Stromal cell of bone marrow (primary cell): ENCODE measurements at regions not wholly inside any gene's neighbourhood (a gene's known extent, or its start where the extent isn't known, plus 50 kb on each side); places are given as distances from the start of the nearest gene placed in this dataset.
A peak's percentile ranks its signal among the peaks of the same experiment; 100 is the strongest.

Experiments used
- DNase-seq: peaks from one replicate; pipeline ENCODE4 v3.0.0-alpha.2; 2012; ENCODE audit warnings: low read depth

DNA sequence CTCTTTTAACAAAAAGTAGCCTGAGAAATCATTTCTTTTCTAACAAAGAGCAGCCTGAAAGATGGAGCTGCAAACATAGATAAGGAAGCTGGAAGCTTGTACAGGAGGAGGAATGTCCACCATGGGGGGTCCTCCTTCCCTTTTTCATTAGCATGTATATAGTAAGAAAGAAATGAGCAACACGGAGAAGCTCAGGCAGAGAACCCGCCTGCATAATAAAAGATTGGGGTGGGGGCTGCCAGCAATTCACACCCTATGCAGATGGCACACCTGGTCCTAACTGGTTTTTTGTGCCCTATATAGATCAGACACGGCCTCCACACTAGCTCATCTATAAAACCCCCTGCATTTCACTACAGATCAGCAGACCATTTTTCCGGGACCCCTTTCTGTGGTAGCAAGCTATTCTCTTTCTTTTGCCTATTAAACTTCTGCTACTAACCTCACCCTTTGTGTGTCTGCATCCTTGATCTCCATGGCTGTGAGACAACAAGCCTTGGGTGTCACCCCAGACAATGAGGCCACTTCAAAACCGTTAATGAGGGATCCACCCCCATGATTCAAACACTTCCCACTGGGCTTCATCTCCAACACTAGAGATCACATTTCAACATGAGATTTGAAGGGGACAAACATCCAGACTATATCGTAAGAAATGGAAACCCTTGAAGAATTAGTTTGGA, 167.5 kb upstream of the FREM2 start:
- no peak for DNase-seq

DNA sequence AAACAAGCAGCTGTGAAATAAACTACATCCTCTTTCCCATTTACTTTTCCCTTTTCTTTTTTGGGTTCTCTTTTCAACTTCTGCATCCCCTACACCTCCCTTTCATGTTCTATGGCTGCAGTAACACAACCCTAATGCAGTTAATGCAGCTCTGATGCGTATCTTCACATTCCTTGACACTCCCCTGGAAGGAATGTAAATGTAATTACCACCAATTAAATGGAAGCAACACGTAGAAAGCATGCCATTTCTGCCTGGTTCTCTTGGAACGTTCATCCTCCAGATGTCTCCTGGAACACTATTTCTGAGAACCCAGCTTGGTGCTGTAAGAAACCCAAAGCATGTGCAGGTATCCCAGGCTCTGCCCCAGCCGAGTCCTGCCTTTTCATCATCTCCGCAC, 166.8 kb upstream of the FREM2 start:
- DNase-seq = no peak

GRCh38 chr13:38527140-38527539, 159.7 kb upstream of the FREM2 start:
- no peak for DNase-seq

- no peak for DNase-seq
Measured at GRCh38 chr13:38528986-38529385, 157.9 kb upstream of the FREM2 start.

- peak; percentile 5 for DNase-seq
Measured at GRCh38 chr13:38530492-38530891, 156.4 kb upstream of the FREM2 start.

DNA sequence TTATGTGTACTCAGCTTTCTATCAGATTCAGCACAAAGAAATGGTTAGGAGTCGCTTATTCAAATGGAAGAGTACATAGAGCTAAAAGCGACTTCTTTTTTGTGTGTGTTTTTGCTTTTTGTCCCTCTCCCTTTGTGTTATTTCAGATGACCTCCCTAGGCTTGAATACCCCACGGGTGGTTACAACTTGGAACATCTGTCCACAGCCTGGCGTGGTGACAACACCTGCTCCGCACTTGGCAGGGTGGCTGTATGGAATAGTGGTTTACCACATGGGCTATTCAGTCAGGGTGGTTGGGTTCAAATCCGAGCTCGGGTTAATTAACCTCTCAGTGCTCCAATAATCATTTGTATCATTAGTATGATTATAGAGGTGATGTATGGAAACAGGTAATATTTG, 151.6 kb upstream of the FREM2 start:
- no peak for DNase-seq

DNA sequence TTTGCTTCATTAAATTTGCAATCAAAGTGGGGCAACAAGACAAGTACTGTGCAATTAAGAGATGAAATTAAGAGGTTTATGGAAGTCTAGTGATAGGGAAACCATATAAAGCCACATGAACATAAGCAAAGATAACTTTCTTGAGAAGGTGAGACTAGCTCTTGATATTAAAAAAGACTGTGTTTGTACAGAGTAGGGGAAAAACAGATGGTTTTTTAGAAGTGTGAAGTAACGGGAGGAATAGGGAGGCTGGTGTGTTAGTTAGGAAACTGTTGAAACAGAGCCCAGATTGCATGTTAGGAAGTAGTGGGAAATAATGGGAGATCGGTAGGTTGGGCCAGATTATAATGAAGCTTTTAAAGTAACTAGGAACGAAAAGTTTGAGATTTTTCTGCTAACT, 149.8 kb upstream of the FREM2 start:
- DNase-seq = no peak

- DNase-seq = no peak
Measured at GRCh38 chr13:38538422-38538821, 148.5 kb upstream of the FREM2 start.

DNA sequence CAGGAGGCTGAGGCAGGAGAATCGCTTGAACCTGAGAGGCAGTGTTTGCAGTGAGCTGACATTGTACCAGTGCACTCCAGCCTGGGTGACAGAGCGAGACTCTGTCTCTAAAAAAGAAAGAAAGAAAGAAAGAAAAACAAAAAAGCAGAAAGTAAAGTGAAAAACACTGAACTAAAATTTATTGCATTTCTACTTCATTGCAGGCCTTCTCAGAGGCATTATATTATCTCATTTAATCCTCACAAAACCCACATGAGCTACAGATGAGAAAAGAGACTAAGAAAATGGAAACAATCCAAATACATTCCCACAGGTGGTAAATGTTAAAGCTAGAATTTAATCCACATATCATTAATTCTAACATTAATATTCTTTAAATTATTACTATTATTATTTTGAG, 147.2 kb upstream of the FREM2 start:
- no peak for DNase-seq

DNA sequence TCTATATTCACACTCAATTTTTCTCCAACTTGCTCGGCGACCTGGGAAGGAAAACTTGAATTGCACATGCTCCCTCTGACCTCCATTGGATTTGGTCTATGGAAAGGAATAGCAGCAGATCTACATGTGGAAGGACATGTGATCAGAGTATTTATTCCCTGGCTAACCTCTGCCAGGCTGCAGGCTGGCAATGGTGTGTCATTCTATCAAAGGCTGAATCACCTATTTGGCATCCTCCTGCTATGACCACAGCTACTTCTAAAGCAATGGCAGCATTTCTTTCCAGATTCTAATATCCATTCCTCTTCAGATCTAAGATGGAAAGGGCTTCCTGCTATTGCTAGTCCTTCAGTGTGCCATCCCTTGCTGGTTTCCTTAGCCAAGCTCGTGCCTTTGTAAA, 144.3 kb upstream of the FREM2 start:
- DNase-seq = no peak

GRCh38 chr13:38543561-38543960, 143.3 kb upstream of the FREM2 start:
- no peak for DNase-seq

DNA sequence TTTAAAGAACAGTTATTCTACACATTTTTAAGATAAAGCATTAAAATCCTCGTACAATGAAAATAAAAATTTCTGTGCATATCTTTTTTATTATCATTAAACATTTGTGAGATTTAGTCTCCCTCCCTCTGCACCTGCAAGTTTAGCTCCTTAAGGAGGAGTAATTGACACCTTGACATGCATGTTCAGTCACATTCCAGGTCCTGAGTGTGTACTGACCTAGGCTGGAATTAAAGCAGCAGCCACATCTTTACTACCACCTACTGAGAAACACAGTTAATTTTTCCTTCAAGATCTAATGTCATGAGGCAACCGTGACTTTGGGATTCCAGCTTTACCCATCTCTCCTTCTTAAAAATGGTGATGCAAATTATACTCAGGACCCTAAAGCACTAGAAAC, 123.1 kb upstream of the FREM2 start:
- DNase-seq = no peak

- no peak for DNase-seq
Measured at GRCh38 chr13:38564256-38565150, 122.4 kb upstream of the FREM2 start.

- no peak for DNase-seq
Measured at GRCh38 chr13:38566023-38566422, 120.9 kb upstream of the FREM2 start.

DNA sequence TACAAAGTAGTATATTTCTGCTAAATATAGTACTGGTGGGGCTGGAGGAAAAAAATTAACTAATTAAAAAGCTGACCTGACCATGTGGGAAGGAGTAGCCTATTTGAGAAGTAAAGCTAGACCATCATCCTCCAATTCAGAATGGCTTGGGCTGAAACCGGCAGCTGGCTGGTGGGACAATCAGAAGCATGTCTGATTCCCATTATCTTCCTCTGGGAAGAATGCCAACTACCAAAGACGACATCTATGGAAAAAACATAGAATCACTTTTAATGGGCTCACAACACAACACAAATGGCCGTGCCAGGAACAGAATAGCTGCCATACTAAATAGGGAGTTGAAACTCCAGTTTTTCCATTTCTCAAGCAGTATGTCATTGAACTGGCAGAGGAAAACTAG, 120.4 kb upstream of the FREM2 start:
- no peak for DNase-seq

DNA sequence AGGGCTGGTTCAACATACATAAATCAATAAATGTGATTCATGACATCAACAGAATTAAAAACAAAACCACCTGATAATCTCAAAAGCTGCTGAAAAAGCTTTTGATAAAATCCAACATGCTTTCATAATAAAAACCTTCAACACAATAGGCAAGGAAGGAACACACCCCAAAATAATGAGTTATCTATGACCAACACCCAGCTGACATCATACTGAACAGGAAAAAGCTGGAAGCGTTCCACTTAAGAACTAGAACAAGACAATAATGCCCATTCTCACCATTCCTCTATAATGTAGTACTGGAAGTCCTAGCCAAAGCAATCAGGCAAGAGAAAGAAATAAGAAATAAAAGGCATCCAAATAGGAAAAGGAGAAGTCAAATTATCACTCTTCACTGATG, 116.2 kb upstream of the FREM2 start:
- DNase-seq = no peak

DNA sequence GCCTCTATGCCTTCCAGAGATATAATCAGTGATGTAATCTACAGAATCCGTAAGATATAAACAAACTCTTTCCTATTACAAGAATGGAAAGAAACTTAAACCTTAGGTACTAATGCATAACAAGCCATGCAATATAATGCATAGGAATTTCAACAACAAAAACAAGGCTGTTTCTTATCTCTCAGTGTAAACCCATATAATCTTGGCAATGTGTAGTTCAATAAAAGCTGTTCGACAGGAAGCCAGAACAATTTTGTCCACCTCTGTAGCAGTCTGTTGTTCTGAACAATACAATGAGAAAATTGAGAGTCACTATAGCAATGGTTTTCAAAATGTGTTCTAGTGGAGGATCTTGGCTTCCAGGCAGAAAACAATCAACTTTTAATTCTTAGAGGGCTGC, 111.5 kb upstream of the FREM2 start:
- DNase-seq = no peak

DNA sequence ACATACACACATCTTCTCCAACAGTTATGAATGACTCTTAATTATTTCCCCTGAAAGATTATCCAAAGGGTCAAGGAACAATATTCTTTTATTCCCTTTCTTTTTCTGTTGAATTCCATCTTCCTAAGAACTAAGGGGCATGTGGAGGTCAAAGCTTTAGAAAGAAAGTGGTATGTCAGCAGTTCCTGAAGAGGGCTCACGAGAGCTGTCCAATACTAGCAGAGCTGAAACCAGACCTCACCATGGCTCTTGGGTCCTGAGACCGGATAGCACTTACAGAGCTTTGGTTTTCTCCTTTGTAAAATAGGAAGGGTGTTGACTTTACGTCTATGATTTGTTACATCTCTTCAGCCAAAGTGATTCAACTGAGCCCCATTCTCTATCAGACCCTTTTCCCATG, 109.8 kb upstream of the FREM2 start:
- peak; percentile 1 for DNase-seq

DNA sequence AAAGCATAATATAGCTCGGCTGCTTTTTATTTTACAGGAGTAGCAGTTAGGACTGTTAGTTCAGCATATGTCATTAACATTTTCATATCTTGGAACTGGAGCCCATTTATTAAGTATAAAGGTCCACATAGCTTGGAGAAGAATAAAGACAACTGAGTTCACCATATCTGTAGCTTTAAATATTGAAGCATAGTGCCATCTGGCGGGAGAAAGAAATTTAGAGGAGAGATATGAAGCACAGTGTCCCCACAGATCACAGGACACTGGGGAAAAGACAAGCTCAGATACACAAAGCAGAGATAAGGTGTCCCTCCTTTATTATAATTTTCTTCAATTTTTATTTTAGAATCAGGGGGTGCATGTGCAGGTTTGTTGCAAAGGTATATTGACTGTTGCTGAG, 104.7 kb upstream of the FREM2 start:
- peak; percentile 21 for DNase-seq

GRCh38 chr13:38590230-38590629, 96.6 kb upstream of the FREM2 start:
- DNase-seq = no peak

GRCh38 chr13:38590796-38591507, 95.9 kb upstream of the FREM2 start:
- no peak for DNase-seq

DNA sequence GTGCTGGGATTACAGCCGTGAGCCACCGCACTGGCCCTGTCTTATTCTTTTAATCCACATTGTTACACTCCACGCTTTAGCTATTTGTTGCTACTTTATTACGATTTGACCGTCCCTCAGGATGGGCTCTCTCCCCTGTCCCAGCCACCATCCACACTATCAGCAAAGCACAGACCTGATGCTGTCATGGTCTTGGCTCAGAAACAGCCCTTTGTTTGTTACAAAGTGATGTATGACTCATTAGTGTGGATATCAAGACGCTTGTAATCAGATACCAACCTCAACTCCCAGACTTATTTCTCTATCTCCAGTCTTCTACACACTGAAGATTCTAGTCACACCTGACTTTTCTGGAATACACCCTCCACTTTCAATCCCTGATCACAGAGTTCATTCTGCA, 84.6 kb upstream of the FREM2 start:
- DNase-seq = no peak
